ENCODE measurements at regions not wholly inside any gene's neighbourhood (a gene's known extent, or its start where the extent isn't known, plus 50 kb on each side); places are given as distances from the start of the nearest gene placed in this dataset.

GRCh38 chr1:67916140-67916886 is 83.0 kb upstream of the GNG12 start:
- no peak overlapping the region for H3K9ac ChIP-seq (ENCODE audit: low read depth in 1 of 2, low read length in 2 of 2)
- peaks cover 0 to 1% (median 0%) of the 10 kb centered on the region in 4 donors for H3K9me3 ChIP-seq (ENCODE audit: control insufficient read depth in 4 of 4, low read length in 3 of 4)
- whole genome bisulfite sequencing: 86% methylated on average over 8 of the region's 8 CpGs
- no peaks in the 10 kb centered on the region for H3K27me3 ChIP-seq (ENCODE audit: control insufficient read depth in 4 of 4, insufficient read depth in 4 of 4, low read length in 3 of 4)
- H3K4me1 ChIP-seq (ENCODE audit: control insufficient read depth in 4 of 4, insufficient read depth in 4 of 4, low read length in 3 of 4): no peaks in the 10 kb centered on the region
- no peak overlapping the region for H3K4me3 ChIP-seq (ENCODE audit: low read depth in 1 of 3, low read length in 3 of 3)
- H3K27ac ChIP-seq (ENCODE audit: low read depth in 1 of 2, low read length in 2 of 2): no peak overlapping the region
- no peak for DNase-seq (ENCODE audit: low spot score)
- TF ChIP-seq FOXA1 (IDR thresholded peaks at IDR 0.05) (no peak), MAX (IDR thresholded peaks at IDR 0.05) (no peak), GABPA (IDR thresholded peaks at IDR 0.05 in 1 of 2, conservative IDR thresholded peaks at IDR 0.05 in 1 of 2) (no peak), HNF4A (conservative IDR thresholded peaks at IDR 0.05) (no peak), REST (IDR thresholded peaks at IDR 0.05) (no peak), HNF4G (IDR thresholded peaks at IDR 0.05) (no peak), YY1 (IDR thresholded peaks at IDR 0.05) (no peak), JUND (IDR thresholded peaks at IDR 0.05) (no peak), ZBTB33 (IDR thresholded peaks at IDR 0.05) (no peak), TAF1 (conservative IDR thresholded peaks at IDR 0.05) (no peak)
- H3K36me3 ChIP-seq (ENCODE audit: control insufficient read depth in 4 of 4, insufficient read depth in 3 of 4, low read depth in 1 of 4, low read length in 3 of 4): no peaks in the 10 kb centered on the region

GRCh38 chr1:67909776-67910175 is 76.5 kb upstream of the GNG12 start:
- no peak for DNase-seq (ENCODE audit: low spot score)
- H3K4me1 ChIP-seq (ENCODE audit: control insufficient read depth in 4 of 4, insufficient read depth in 4 of 4, low read length in 3 of 4): no peaks in the 10 kb centered on the region
- H3K27me3 ChIP-seq (ENCODE audit: control insufficient read depth in 4 of 4, insufficient read depth in 4 of 4, low read length in 3 of 4): no peaks in the 10 kb centered on the region
- H3K9me3 ChIP-seq (ENCODE audit: control insufficient read depth in 4 of 4, low read length in 3 of 4): peaks cover 0 to 1% (median 0%) of the 10 kb centered on the region in 4 donors
- no peak for TF ChIP-seq FOXA1 (IDR thresholded peaks at IDR 0.05)
- TF ChIP-seq SP1 (IDR thresholded peaks at IDR 0.05): no peak
- TF ChIP-seq HNF4G (IDR thresholded peaks at IDR 0.05): no peak
- TF ChIP-seq EGR1 (IDR thresholded peaks at IDR 0.05; ENCODE audit: low read depth in 2 of 2): no peak
- no peak for TF ChIP-seq YY1 (IDR thresholded peaks at IDR 0.05)
- TF ChIP-seq REST (IDR thresholded peaks at IDR 0.05): no peak
- no peak for TF ChIP-seq FOXA2 (IDR thresholded peaks at IDR 0.05)
- TF ChIP-seq GABPA (IDR thresholded peaks at IDR 0.05 in 1 of 2, conservative IDR thresholded peaks at IDR 0.05 in 1 of 2): no peak
- no peak for TF ChIP-seq HNF4A (conservative IDR thresholded peaks at IDR 0.05)
- TF ChIP-seq RAD21 (IDR thresholded peaks at IDR 0.05): no peak
- no peak for TF ChIP-seq CTCF (IDR thresholded peaks at IDR 0.05; ENCODE audit: low read depth, low read length, missing input control)
- TF ChIP-seq MAX (IDR thresholded peaks at IDR 0.05): no peak
- TF ChIP-seq JUND (IDR thresholded peaks at IDR 0.05): no peak
- TF ChIP-seq ATF3 (IDR thresholded peaks at IDR 0.05): no peak
- TF ChIP-seq ZBTB33 (IDR thresholded peaks at IDR 0.05): no peak
- H3K9ac ChIP-seq (ENCODE audit: low read depth in 1 of 2, low read length in 2 of 2): no peak overlapping the region
- 97% methylated on average over 1 of the region's 1 CpG for whole genome bisulfite sequencing
- H3K4me3 ChIP-seq (ENCODE audit: low read depth in 1 of 3, low read length in 3 of 3): no peak overlapping the region
- H3K36me3 ChIP-seq (ENCODE audit: control insufficient read depth in 4 of 4, insufficient read depth in 3 of 4, low read depth in 1 of 4, low read length in 3 of 4): no peaks in the 10 kb centered on the region
- H3K27ac ChIP-seq (ENCODE audit: low read depth in 1 of 2, low read length in 2 of 2): no peak overlapping the region

Data from liver (tissue), 8 donors.